ENCODE measurements at regions not wholly inside any gene's neighbourhood (a gene's known extent, or its start where the extent isn't known, plus 50 kb on each side); places are given as distances from the start of the nearest gene placed in this dataset.

DNA sequence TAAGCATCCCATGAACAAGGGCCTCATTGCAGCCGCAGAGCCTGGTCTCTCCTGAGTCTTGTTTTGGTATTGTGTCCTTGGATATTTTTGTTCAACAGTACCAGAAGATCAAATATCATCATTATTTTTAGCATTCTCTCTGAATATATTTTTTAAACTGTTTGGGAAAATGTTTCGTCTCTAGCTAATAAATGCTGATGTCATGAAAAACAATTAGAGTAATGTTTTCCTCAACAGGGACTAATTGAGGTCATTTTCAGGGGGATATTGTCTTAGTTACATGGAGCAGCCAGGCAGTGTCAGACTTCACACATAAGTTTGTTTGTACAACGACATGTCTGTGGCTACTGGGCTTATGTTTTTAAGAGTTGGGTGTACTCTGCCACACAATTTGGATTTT, 805.3 kb upstream of the SOX9 start:
- DNase-seq: no peak

DNA sequence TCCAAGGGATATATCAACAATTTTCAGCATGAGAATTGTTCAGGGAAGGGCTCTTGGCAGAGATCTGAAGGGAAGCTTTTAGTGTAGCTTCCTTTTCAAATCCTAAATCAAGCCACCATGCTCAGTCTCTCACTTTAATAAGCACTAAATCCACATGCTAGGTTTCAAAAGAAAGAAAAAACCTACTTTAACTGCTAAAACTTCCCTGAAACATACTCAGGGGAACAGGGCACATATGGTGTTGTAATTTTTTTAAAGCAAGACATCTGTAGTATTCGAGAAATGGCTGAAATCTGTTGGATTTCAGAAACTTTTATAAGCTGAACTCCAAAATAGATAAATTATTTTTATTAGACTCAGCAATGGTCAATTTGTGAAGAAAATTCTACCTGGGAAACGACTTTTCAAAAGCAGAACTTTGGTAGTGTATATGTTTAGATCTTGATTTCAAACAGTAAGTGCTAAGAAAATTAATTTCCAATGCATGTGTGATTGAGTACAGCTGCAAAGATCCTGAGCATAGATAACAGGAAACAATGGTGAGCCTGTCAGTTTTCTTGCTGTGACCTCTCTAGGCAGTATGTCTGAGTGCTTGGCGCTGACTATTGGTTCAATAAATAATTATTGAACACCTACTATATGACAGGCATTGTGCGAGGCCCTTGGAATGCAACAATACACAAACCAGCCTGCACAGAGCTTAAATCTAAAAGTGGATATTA, 804.5 kb upstream of the SOX9 start:
- DNase-seq: no peak

DNA sequence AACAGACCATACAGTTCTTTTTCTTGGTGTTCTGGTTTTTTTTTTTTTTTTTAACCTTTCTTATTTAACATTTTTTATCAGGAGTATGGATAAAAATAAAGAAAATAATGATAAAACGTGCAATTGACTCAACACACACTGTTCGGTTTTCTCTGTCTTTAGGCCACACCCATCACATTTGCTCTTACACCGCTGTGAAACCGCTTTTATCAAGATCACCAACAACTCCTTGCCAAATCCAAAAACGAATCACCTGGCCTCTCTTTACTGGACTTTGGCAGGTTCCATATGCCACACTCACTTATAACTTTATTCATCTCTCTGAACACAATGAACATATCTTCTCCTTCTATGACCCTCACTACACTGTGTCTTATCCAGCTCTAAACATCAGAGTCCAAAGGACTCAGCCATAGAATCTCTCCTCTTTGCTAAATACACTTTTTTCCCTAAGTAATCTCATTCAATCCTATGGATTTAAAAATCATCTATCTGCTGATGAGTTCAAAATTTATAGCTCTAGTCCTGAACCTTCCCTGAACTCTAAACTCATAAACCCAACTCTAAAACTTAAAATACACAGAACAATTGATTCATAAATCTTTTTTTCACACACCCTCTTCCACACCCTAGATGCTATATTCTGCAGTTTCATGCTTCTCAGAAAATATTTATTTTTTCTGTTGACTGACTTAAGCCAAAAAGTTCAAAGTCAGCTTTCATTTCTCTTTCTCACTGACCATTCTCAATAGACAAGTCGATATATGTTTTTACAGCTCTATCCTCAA, 800.6 kb upstream of the SOX9 start:
- DNase-seq: no peak

GRCh38 chr17:71325117-71325516, 795.7 kb upstream of the SOX9 start:
- DNase-seq: no peak

GRCh38 chr17:71325886-71326285, 794.9 kb upstream of the SOX9 start:
- no peak for DNase-seq

DNA sequence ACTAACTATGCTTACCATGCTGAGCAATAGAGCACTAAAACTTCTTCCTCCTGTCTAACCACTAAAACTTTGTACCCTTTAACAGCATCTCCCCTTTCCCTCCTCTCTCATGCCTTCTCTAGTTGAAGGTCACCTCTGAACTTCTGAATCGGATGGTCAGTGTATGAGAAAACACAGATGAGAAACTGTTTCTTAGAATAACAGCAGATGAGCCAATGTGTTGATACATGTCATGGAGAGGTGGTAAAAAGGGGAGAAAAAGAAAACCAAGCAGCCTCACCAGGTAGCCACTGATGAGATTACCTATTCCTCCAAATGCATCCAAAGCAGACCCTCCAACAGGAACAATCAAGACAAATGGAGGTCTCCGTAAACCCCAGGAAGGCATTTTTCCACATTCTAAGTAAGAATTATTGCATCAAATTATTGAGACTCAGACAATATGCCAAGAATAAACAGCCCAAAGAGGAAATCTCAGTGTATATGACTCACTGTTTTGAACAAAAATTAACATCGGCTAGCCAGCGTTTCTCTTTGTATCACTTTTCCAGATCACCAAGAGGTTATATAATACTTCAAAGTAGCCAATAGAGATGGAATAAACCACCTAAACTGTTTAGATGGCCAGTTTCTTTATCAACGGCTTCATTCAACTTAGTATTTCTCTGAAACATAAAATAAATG, 793.3 kb upstream of the SOX9 start:
- DNase-seq: no peak

- DNase-seq: no peak
Measured at GRCh38 chr17:71329310-71330098, 791.3 kb upstream of the SOX9 start.

GRCh38 chr17:71330099-71330375, 790.8 kb upstream of the SOX9 start:
- no peak for DNase-seq

DNA sequence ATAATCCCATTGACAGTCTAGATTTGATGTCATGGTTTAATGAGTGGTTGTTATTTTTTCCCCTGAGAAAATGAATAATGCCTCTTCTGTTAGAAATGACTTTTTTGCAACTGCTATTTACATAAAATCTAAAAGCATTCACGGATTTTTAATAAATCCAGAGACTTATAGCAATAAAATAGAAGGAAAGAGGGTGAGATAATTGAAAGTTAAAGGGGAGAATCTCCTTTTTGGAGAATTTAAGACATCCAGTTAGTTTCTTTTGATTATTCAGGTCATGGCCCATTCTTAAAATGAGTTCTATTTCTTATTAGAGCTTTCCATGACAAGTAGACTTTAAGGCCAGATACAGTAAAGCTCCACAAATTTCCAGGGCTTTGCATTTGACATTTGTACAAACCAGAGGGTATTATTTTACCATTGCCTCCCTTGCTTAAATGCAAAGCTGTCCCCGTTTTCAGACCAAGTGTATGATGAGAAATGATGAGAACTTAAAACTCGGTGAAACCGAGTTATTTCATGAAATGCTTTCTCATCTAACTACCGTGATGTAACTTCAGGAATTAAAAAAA, 789.0 kb upstream of the SOX9 start:
- DNase-seq: no peak

- DNase-seq: no peak
Measured at GRCh38 chr17:71334048-71334751, 786.6 kb upstream of the SOX9 start.

DNA sequence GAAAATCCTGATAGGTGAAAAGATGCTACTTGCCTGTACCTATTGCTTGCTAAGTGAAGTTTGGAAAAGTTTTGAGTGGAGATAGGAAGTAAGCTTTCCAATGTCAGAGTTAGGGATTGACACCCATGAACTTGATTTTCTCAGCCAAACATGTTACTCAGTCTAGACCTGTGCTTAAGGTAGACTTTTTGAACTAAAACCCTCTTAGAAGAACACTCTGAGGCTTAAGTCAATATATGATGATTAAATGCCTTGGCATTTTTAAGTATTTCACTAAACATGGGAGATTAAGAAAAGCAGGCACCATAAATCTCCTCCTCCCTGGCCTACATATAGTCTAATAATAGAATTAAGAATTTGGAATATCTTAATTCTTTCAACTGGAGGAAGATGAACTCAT, 785.6 kb upstream of the SOX9 start:
- DNase-seq: no peak

DNA sequence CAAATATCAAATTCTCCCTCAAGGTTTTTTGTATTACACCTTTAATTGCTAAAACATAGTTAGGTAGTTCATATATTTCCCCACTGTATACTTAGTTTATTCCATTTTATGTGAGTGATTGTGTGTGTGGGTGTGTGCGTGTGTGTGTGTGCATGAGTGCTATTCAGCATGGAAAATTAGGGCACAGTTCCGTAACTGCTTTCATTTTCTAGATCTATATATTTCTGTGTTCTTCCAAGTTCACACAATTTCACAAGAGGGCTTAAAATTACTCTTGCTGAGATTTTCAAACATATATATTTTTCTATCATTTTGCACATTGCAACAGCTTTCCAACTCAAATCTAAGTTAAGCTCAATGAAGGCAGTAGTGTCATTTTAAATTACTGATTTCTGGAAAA, 782.9 kb upstream of the SOX9 start:
- no peak for DNase-seq

GRCh38 chr17:71338396-71338795, 782.4 kb upstream of the SOX9 start:
- no peak for DNase-seq

DNA sequence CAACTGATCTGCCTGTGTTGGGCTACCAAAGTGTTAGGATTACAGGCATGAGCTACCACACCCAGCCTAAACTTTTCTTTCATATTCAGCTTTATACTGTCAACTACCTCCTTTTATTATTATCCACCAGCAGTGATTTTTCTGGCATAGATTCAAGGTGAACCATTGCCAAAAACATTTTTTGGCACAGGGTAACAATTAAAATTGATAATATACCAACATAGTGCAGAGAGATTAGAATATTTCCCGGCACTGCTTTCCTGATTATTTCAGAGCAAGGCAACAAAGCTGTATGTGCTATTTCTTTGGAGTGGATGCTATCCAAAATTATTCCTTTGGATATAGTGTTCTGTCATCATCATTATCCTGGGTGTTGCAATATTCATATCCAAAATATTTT, 781.6 kb upstream of the SOX9 start:
- no peak for DNase-seq

- DNase-seq: no peak
Measured at GRCh38 chr17:71342737-71343136, 778.1 kb upstream of the SOX9 start.

GRCh38 chr17:71349908-71350600, 770.8 kb upstream of the SOX9 start:
- no peak for DNase-seq

GRCh38 chr17:71360301-71360700, 760.5 kb upstream of the SOX9 start:
- no peak for DNase-seq

DNA sequence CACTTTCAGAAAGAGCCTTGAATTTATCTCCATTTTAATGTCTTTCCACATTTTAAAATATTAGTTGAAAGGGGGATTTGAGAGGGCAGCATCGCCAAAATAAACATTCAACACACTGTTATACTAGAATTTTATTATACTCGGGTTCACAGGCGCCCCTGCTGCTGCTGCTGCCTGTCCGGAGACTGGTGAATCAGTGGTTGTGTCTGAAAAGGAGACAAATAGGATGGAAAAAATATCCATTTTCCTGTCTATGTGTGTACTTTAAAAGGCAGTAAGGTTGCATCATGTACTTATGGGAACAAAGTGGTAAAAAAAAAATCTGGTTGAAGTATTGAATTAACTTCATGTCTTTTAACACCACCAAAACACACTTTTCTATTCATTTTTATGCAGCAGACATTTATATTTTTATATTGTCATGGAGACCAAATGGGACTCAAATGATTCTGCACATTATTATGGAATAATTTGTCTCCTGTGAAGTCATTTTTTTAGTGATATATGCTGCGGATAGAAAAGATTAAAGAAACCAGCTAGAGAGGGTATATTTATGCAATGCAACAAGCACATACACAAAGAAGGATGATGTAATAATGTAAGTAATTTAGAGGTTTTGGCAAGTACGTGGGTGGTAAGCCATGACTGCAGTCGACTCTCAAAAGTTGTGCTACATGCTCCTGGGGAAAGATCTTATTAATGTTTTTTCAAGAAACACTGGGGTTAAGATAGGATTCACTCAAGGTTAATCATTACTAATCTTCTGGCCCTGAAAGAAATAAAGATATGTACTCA, 759.0 kb upstream of the SOX9 start:
- DNase-seq: no peak

DNA sequence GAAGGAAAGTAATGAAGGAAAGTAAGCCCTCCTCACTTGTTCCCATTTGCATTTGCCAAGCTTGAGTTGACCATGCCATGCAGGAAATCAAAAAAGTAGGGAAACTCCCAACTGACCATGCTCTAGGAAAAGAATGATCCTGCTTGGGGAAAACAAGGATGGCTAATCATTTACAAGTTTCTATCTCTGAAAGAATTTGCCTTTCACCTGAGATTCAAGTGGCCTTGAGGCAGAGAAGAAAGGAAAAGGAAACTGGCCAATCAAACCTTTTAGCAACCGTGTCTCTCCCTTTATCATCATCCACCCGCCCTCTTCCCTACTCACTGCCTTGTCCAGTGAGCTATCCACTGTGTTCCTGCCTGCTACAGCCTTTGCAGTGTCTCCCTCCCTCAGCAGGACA, 757.2 kb upstream of the SOX9 start:
- no peak for DNase-seq

DNA sequence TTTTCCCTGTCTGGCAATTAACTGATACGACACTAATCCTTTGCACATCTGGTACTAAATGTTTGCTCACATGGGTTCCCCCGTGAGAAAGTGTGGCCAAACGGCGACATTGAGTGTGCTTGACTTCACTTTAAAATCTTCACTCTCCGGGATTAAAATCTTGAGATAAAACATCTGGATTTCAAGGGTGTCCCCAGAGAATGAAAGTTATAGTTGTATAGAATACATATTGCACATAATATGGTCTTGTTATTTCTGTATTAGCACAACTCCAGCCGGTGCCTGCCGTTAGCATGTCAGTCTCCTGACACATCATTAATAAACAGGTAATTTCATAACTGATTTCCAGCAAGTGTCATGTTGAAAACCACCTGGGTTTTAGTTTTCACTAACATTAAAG, 749.0 kb upstream of the SOX9 start:
- no peak for DNase-seq

GRCh38 chr17:71375948-71376347, 744.9 kb upstream of the SOX9 start:
- no peak for DNase-seq
